GM18498 (cell line): ENCODE measurements at regions not wholly inside any gene's neighbourhood (a gene's known extent, or its start where the extent isn't known, plus 50 kb on each side); places are given as distances from the start of the nearest gene placed in this dataset.
"Not testable (repeated sequence)": the region's sequence is repeated elsewhere in the genome, so short reads cannot be mapped to it uniquely, and the experiment has no call there.

Experiments
- ATAC-seq: cut with Tn5 transposase; IDR thresholded peaks from one replicate; pipeline ENCODE4 v1.9.1; 2021; ENCODE audit warnings: mild to moderate bottlenecking, moderate library complexity; ENCODE audit not compliant: unreplicated experiment

DNA sequence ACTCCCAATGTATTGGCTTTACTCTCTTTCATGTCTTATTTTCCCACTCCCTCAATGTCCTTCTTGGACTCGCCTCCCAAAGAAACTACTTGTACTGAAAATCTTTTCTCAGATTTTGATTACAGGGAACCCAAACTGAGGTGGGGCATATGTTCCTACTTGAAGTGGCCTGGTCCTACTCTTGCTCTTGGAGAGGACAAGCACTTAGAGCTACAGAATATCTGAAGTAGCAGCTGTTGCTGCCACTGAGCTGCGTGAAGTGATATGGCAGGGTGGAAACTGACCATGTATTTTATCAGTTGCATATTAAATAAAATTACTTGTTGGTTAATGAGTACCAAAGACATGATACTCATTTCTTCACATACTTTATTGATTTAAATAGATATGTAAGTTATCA is 129.5 kb downstream of the TSEN15 start:
- no peak for ATAC-seq

DNA sequence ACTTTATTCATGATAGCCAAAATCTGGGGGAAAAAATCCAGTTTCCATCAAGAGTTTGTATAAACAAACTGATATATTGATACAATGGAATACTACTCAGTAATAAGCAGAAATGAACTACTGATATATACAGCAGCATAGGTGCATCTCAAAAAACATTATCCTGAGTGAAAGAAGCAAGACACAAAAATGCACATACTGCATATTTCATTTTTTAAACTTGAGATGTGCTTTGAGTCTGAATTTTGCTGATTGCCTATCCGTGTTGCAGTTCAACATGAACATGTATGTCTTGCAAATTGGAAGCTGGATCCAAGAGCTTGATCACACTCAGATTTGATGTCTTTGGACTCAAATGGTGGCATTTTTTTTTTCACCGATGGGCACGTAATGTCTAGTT is 132.4 kb downstream of the TSEN15 start:
- ATAC-seq: no peak

DNA sequence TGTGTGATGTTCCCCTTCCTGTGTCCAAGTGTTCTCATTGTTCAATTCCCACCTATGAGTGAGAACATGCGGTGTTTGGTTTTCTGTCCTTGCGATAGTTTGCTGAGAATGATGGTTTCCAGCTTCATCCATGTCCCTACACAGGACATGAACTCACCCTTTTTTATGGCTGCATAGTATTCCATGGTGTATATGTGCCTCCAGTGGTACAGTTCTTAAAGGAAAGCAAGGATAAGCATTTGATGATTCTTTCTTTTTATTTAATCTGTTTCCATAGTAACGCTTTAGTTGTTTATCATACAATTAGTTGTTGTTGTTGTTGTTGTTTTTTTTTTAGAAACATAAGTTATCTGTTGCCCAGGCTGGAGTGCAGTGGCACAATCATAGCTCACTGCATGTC is 133.1 kb downstream of the TSEN15 start:
- ATAC-seq: not testable (repeated sequence)

DNA sequence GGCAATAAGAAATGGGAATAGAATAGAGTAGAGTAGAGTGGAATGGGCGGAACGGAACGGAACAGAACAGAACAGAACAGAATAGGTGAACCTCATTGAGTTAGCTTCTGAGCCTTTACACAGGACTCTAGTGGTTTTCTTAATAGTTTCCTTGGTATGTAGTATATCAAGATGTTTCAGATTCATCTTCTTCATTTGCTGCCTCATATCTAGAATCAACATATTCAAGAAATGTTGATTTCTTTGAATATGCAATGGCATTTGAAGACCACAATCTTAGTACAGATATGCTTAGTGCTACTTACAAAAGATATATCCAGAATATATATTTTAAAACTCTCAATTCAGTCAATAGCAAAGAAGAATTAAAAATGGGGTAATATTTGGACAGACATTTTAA is 133.8 kb downstream of the TSEN15 start:
- no peak for ATAC-seq

DNA sequence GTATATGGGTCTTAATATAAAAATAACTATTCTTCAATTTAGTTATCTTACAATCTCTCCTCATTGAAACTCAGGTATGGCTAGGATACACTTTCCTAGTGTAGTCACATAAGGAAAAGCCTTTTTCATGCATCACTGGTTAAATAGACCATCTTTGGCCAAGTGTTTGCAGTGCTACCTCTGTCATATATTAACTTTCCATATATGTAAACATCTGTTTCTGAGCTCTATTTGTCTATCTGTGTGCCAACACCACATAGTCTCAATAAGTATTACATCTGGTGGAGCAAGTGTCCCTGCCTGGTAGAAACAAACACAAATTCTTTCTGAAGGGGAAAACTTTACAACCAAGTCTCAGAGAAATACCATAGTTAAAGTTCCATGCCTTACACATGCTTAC is 134.6 kb downstream of the TSEN15 start:
- no peak for ATAC-seq

DNA sequence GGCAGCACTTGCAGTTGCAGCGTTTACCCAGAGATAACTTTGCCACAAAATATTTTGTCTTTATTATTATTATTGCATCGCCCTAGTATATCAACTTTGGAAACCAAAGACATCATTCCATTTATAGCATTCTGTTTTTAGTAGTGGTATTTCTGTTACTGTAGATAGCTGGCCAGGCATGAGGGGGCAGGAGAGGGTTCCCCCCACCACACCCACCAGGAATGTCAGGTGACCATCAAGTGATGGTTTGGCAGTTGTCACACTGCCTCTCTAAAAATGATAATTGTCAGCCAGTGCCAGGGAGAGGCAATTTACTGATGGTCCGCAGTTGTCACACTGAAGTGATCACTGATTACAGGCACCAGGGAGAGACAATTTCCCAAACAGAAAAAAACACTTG is 135.6 kb downstream of the TSEN15 start:
- ATAC-seq: no peak

DNA sequence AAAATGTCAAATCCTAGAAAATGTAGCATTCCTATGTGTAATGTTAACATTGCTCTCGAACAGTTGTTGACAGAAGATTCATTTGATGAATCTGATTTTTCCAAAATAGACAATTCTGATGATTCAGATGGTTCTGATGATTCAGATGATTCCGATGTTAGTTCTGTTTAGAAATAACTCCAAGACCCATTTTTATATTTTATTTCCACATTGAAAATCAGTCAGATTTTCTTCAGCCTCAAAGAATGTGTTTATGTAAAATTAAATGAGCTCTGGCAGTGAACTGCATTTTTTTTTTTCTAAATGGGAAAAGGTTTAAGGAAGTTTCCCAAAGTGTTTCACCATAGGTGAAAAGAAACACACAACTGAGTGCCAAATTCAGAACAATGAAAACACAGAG is 136.5 kb downstream of the TSEN15 start:
- no peak for ATAC-seq

DNA sequence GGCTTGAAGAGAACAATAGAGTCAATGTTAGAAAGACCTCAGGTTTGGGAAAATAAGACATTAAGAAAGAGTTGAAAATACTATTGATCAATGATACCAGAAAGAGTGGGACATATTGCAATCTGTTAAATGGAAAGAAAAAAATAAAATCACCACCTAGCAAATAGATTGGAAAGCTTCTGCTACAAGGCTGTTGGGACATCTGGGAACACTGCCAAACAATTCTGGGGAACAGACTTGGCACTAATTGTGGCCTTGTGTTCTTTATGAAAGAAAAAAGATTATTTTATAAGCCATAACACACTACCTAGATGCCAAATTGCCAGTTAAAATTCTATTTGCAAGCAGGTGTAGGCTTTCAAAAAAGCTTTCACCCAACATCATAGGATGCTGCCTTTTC is 137.8 kb downstream of the TSEN15 start:
- ATAC-seq: no peak

DNA sequence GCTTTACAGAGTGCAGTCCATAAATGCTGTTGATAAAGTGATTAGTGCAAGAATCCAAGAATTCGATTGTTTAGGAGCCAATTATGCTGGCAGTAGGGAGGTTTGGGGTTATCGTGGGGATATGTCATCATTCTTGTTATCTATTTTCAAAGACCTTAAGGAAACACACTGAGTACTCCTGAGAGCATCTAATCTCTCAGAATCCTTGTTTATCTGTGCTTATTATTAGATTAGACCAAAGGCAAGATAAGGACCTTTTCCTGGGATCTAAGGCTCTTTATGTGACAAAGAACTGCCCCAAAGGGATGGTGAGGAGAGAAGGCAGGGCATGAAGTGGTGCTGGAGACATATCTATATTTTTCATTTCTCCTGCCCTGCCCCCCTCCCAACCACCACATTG is 139.1 kb downstream of the TSEN15 start:
- no peak for ATAC-seq

DNA sequence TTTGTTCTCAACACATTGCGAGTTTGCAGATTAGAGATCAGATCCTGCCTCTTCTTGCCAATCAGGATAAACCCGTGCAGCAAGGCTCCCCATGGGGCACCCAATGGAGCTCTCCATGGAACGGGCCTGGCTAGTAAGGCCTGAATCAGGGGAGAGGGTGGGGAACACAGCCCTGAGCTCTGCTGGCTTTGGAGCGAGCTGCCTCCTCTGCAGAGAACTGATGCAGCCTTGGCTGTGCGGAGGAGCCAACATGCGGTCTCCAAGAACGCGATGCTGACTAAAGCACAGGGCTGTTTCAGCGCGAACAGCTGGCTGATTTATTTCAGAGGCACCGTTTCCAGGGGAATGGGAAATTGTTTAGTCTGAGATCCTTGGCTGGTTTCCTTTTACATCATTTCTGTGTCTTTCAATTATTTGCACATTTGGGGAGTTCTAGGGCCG is 139.7 kb downstream of the TSEN15 start:
- ATAC-seq: no peak

DNA sequence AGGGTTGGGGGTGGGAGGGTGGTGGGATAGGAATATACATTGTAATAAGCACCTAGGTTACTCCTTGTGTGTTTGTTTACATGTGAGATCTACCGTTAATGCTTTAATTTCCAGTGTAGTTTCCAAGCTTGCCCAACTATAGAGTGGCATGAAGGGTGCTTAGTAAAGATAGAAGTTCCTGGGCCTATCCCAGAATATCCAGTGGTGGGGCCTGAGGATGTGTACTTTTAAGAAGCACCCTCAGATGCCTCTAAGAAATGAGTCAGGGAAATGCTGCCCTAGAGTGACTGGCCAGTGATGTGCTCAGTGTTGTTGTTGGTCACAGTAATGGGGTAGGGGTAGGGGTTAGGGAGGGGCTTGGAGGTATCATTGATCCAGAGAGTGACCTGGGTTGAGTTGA is 141.3 kb downstream of the TSEN15 start:
- ATAC-seq: no peak

DNA sequence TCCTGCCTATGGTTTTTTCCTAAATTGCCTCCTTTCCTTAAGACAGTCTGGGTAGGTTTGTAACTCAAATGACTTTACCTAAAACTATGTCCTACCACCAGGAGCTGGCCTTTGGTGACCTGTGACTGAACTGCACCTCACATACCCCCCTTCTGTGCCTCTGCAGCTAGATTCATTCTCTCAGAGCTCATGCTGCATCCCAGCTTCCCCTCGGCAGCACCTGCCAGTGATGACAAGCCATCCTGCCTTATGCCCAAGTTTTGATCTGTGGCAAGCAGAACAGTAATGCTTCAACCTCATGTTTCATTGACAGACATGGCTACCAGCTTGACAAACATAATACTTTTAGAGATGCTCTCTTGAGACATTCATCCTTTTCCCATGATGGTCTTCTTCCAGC is 141.9 kb downstream of the TSEN15 start:
- no peak for ATAC-seq

DNA sequence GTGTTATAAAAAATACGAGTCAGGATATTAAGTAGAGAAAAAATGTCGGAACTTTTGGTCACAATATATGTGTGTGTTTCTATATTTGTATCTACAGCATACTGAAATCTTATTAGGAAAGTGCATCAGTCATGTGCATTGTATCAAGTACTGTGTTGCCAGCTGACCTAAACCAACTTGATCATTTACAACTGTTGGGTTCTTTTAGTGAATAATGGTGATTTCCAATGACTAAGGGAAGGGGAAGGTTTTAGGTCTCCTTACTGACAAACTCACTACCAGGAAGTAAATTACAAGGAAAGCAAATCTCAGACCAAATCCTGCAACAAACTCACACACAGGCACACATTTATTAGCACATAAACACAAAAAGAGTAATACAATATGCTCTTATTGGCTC is 142.7 kb downstream of the TSEN15 start:
- ATAC-seq: no peak

DNA sequence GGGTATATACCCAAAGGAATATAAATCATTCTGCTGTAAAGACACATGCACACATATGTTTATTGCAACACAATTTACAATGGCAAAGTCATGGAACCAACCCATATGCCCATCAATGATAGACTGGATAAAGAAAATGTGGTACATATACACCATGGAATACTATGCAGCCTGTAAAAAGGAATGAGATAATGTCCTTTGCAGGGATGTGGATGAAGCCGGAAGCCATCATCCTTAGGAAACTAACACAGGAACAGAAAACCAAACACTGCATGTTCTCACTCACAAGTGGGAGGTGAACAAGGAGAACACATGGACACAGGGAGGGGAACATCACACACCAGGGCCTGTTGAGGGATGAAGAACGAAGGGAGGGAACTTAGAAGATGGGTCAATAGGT is 144.2 kb downstream of the TSEN15 start:
- not testable (repeated sequence) for ATAC-seq

DNA sequence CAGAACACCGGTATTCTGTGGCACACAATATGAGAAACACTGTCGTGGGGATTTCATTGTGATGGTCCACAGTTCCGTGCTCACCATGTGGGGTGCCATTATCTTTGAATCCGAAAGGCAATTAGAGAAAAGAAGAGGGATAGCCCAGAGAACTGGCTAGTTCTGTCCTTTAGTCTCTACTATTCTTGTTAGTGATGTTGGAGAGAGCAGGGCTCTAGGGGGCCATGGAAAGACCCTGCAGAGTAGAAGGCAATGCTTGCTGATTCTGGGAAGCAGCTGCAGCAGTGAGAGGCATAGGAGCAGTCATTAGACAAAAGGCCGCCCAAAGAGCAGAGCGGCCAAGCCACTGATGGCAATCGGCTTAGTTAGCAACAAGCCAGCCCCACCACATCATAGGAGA is 146.3 kb downstream of the TSEN15 start:
- ATAC-seq: no peak

DNA sequence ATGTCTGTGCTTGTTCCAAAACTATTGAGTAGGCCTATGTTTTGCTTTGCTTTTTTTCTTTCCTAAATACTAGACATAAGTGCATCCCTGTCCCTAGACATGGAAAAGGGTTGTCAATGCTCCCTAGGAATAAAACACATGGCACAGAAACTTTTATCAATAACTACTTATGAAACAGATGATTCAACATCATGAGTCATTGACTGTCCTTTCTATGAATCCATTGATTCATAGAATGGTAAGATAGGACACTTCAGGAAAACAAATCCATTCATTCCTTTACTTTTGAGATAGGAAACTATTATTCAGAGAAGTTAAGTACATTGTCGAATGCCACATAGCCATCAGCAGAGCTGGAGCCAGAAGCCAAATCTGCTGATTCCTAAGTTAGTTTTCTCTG is 147.5 kb downstream of the TSEN15 start:
- ATAC-seq: no peak

DNA sequence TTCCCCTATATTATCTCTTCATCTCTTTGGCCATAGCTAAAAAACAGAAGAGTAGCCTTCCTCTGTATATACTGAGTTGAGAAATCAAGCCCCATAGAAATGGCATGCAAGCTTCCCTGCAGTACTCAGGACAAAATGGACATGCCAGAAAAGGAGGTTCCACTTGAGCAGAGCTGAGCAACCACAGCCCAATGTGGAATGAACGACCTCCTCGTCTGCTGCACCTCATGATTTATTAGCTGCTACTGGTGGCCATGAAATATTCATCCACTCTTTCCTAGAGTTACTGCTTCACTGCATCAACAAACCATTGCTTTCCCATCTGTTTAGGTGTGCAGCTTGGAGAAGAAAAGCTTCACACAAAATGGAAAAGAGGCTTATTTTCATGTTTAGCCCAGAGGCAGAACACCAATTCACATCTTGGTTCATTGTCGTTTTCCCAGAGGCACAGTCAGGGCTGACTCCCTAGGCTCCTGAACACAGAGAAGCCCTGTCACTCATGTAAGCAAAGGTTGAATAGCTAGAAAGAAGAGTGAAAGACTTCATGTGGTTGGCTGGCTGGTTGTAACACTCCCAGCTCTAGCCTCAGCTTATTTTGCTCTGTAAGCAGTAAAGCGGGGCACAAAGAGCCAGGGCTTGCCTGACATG is 148.0 kb downstream of the TSEN15 start:
- ATAC-seq: no peak

DNA sequence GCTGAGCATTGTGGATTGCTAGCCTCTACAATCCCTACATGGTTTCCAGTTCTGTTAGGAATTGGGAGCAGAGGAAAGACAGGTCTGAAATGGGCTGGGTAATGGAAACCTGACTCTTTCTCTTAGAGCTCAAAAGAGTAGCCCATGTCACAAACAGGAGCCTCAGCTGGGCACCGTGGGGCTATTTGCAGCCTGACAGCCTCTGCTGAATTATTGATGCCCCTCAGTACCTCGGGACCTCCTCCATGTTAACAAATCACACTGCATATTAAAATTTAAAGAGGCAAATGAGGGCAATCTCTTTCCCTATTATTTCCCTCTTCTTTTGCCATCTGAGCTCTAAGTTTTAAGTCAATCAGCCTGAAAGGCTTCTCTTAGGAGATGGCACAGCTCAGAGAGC is 157.1 kb downstream of the TSEN15 start:
- no peak for ATAC-seq

DNA sequence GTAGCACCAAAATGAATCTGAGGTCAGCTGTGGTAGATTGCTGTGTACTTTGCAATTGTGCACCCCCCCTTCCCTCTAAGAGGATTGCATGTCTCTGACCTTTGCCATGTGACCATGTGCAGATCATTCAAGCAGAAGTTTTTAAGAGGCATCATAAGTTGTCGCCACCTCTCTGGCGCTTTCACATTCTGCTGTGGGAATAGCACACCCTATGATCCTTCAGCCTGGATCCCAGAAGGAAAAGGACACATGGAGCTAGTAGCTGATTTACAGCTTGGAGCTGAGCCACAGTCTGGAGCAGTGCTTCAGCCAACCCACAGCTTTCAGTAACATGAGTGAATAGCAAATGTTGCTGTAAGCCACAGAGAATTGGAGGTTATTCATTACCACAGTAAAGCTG is 158.5 kb downstream of the TSEN15 start:
- ATAC-seq: no peak

DNA sequence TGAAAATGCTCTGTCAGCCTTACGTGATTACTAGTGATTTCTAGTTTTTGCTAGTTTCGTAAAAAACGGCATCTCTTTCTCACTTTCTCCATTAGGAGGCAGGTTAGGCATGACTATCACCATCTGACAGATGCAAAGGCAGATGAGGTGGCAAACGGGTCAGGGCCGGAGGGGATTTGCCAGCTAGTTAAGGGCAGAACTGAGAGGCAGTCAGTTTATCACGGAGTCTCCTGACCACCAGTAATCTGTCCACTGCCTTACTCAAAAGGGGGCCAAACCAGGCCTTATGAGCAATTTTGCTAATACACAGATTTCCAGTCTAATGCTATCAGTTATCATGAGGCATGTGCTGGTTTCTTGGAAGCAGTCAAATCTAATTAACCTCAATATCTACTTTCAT is 159.3 kb downstream of the TSEN15 start:
- ATAC-seq: no peak

DNA sequence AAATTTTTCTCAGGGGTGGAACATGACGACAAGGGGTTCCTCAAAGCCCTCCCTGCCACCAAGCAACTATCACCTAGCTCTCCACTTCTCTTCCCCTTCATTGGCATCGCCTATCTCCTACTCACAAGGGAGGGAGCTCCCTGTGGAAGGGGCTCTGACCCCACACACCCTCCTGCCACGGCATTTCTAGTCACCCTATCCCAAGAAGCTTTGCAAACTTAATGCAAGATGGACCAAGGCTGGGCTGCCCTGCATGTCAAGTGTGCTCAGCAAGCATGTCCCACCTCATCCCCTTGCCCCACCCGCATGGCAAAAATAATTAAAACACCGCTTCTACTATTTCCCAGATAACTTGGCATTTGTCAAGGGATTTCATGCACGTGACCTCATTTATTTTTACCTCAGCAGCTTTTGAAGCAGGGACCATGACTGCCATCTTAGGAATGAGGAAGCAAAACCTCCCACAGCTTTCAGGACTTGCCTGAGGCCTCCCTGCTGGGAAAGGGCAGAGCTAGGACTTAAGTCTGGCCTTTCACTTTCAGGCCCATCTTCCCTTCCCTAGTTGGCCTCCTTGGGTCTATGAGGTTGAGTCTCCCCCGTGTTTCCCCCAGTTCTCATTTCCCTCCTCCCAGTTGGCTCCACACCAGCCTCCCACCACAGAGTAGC is 161.3 kb downstream of the TSEN15 start:
- no peak for ATAC-seq

DNA sequence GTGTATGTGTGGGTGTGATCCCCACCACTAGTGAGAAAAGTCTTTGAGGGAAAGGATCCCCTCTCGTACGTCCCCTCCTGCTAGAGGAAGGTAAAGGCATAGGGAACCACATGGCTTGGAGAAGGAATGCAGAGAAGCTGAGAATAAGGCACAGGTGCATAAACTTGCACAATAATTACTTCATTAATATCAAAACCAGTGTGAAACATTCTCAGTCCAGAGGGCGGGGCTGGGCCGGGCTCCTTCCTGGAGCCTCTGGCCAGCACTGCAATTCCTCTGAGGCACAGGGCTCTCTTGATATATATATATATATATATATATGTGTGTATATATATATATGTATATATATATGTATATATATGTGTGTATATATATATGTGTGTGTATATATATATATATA is 162.6 kb downstream of the TSEN15 start:
- ATAC-seq: no peak
